Colonic mucosa (tissue), 4 donors: ENCODE measurements at regions not wholly inside any gene's neighbourhood (a gene's known extent, or its start where the extent isn't known, plus 50 kb on each side); places are given as distances from the start of the nearest gene placed in this dataset.

Source experiments
- DNase-seq: peaks from one replicate; pipeline ENCODE4 v3.0.0-alpha.2; 2020
- H3K27ac ChIP-seq: fragments of 200-600 bp; one replicate; pipeline ENCODE4 v1.8.0; 2021
- H3K27me3 ChIP-seq: fragments of 200-600 bp; one replicate; pipeline ENCODE4 v1.8.0; 2021
- H3K36me3 ChIP-seq: fragments of 200-600 bp; one replicate; pipeline ENCODE4 v1.8.0; 2021
- H3K4me1 ChIP-seq: fragments of 200-600 bp; one replicate; pipeline ENCODE4 v1.8.0; 2021; ENCODE audit warnings: mild to moderate bottlenecking
- H3K4me3 ChIP-seq: fragments of 200-600 bp; one replicate; pipeline ENCODE4 v1.8.0; 2021
- H3K9ac ChIP-seq, 2 donors: one replicate each; pipeline ENCODE4 v1.7.0; 2013; ENCODE audit warnings: control low read depth in 2 of 2, low read depth in 2 of 2, low read length in 2 of 2
- H3K9me3 ChIP-seq: fragments of 200-600 bp; one replicate; pipeline ENCODE4 v1.8.0; 2021
- intact Hi-C: fragments of 100-400 bp; cut with DNase I; formaldehyde crosslinking; loops from one replicate; pipeline ENCODE4 v1.14.1; 2022
- TF ChIP-seq, protein P1 (sequence below): fragments of 200-600 bp; IDR thresholded peaks from one replicate; pipeline ENCODE4 v1.8.0; 2022; ENCODE audit warnings: antibody characterized with exemption, mild to moderate bottlenecking
- donor health status: healthy.
- donor health status: DM: no; HTN: no; CAD: no.
- donor health status: DM: no; HTN: no; CAD: no.

GRCh38 chr2:104321796-104322349 is 532.0 kb upstream of the POU3F3 start:
- no peak overlapping the region for H3K9ac ChIP-seq
- intact Hi-C loops = no loop called here
- no peak for DNase-seq
- no peak overlapping the region for H3K4me3 ChIP-seq
- H3K27ac ChIP-seq = no peak overlapping the region
- no peaks in the 10 kb centered on the region for H3K9me3 ChIP-seq
- TF ChIP-seq, protein P1, sequence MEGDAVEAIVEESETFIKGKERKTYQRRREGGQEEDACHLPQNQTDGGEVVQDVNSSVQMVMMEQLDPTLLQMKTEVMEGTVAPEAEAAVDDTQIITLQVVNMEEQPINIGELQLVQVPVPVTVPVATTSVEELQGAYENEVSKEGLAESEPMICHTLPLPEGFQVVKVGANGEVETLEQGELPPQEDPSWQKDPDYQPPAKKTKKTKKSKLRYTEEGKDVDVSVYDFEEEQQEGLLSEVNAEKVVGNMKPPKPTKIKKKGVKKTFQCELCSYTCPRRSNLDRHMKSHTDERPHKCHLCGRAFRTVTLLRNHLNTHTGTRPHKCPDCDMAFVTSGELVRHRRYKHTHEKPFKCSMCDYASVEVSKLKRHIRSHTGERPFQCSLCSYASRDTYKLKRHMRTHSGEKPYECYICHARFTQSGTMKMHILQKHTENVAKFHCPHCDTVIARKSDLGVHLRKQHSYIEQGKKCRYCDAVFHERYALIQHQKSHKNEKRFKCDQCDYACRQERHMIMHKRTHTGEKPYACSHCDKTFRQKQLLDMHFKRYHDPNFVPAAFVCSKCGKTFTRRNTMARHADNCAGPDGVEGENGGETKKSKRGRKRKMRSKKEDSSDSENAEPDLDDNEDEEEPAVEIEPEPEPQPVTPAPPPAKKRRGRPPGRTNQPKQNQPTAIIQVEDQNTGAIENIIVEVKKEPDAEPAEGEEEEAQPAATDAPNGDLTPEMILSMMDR = no peak
- no peaks in the 10 kb centered on the region for H3K4me1 ChIP-seq
- no peaks in the 10 kb centered on the region for H3K27me3 ChIP-seq
- H3K36me3 ChIP-seq = no peaks in the 10 kb centered on the region

DNA sequence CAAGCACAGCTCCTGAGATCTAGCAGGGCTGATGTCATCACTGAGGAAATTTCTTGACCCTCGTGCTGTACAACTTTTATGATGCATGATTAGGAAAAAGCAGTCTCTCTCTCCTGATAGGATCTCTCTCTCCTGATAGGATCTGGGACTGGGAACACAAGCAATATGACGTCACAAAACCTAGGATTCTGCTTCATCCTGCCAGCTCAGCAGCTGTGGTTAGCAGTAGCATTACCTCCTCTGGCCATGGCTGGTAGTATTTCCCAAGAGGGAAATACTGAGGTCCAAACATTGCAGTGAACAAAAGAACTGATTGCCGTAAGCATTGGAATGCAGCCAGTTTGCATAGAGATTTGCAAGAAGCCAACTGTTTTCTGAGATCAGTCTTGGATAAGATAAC is 521.2 kb upstream of the POU3F3 start:
- no peak for DNase-seq
- H3K27me3 ChIP-seq = no peaks in the 10 kb centered on the region
- H3K4me1 ChIP-seq = no peaks in the 10 kb centered on the region
- TF ChIP-seq, protein P1 = no peak
- no peaks in the 10 kb centered on the region for H3K36me3 ChIP-seq
- H3K9me3 ChIP-seq = no peaks in the 10 kb centered on the region
- no peak overlapping the region for H3K4me3 ChIP-seq
- intact Hi-C loops = no loop called here
- H3K9ac ChIP-seq = no peak overlapping the region
- H3K27ac ChIP-seq = no peak overlapping the region

GRCh38 chr2:104337869-104338268 is 516.0 kb upstream of the POU3F3 start:
- no peak overlapping the region for H3K4me3 ChIP-seq
- H3K4me1 ChIP-seq = no peaks in the 10 kb centered on the region
- H3K9me3 ChIP-seq = no peaks in the 10 kb centered on the region
- no peaks in the 10 kb centered on the region for H3K27me3 ChIP-seq
- intact Hi-C loops = no loop called here
- DNase-seq = no peak
- TF ChIP-seq, protein P1 = no peak
- no peaks in the 10 kb centered on the region for H3K36me3 ChIP-seq
- no peak overlapping the region for H3K9ac ChIP-seq
- H3K27ac ChIP-seq = no peak overlapping the region

DNA sequence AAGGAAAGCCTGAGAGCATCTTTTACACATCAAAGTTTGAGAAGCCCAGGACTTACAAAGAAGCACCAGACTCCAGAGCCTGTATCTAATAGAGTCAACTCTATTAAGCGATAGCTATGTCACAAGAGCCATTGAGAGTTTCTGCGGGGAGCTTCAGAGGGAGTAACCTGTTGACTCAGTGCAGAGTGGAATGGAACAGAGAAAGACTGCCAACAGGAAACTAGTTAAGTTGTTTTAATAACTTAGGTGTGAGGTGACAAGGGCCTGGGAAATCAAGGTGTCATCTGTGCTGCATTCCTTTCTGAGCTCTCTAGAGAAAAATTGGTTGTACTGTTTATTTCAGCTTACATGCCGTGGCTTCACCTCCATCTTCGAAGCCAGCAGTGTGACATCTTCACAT is 513.8 kb upstream of the POU3F3 start:
- Histone ChIP-seq H3K4me3 (no peak overlapping the region), H3K27me3 (no peaks in the 10 kb centered on the region), H3K36me3 (no peaks in the 10 kb centered on the region), H3K4me1 (no peaks in the 10 kb centered on the region), H3K9me3 (no peaks in the 10 kb centered on the region), H3K9ac (no peak overlapping the region), H3K27ac (no peak overlapping the region)
- intact Hi-C loops = no loop called here
- DNase-seq = no peak
- TF ChIP-seq, protein P1 = no peak

GRCh38 chr2:104340879-104341828 is 512.8 kb upstream of the POU3F3 start:
- DNase-seq = no peak

More at GRCh38 chr2:104340879-104341828, 512.8 kb upstream of the POU3F3 start:
- H3K4me1 ChIP-seq = no peaks in the 10 kb centered on the region
- TF ChIP-seq, protein P1 = no peak
- H3K27me3 ChIP-seq = no peaks in the 10 kb centered on the region
- H3K9ac ChIP-seq = no peak overlapping the region
- no peak overlapping the region for H3K27ac ChIP-seq
- no peaks in the 10 kb centered on the region for H3K9me3 ChIP-seq
- intact Hi-C loops = no loop called here
- no peaks in the 10 kb centered on the region for H3K36me3 ChIP-seq
- no peak overlapping the region for H3K4me3 ChIP-seq
